ENCODE measurements at regions not wholly inside any gene's neighbourhood (a gene's known extent, or its start where the extent isn't known, plus 50 kb on each side); places are given as distances from the start of the nearest gene placed in this dataset.

- no peak overlapping the region for H2AFZ ChIP-seq (ENCODE audit: low read length)
- H3K18ac ChIP-seq (ENCODE audit: extremely low read depth, low read length), result no peak overlapping the region
- no peak overlapping the region for H3K23ac ChIP-seq (ENCODE audit: insufficient read length)
- no peak overlapping the region for H4K91ac ChIP-seq (replicated peaks; ENCODE audit: insufficient read length, low read length)
- H3K79me2 ChIP-seq (ENCODE audit: control insufficient read depth in 1 of 2, insufficient read depth in 2 of 2, low read length in 2 of 2), result no peaks in the 10 kb centered on the region
- TF ChIP-seq NANOG (IDR thresholded peaks at IDR 0.05; ENCODE audit: insufficient read depth, low read depth, low read length, poor library complexity, severe bottlenecking), result no peak
- TF ChIP-seq, protein P1, sequence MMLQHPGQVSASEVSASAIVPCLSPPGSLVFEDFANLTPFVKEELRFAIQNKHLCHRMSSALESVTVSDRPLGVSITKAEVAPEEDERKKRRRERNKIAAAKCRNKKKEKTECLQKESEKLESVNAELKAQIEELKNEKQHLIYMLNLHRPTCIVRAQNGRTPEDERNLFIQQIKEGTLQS (IDR thresholded peaks at IDR 0.05; ENCODE audit: insufficient read depth, low read depth, low read length), result no peak
- no peak for TF ChIP-seq TAF7 (optimal IDR thresholded peaks at IDR 0.05; ENCODE audit: borderline replicate concordance, low read depth, low read length)
- no peak for TF ChIP-seq GABPA (IDR thresholded peaks at IDR 0.05; ENCODE audit: borderline replicate concordance, insufficient read depth, low read length)
- no peak for TF ChIP-seq POU5F1 (IDR thresholded peaks at IDR 0.05; ENCODE audit: low read depth, low read length)
- TF ChIP-seq TCF12 (IDR thresholded peaks at IDR 0.05; ENCODE audit: low read depth, low read length), result no peak
- TF ChIP-seq SIX5 (IDR thresholded peaks at IDR 0.05; ENCODE audit: low read depth, low read length), result no peak
- TF ChIP-seq, protein P2, sequence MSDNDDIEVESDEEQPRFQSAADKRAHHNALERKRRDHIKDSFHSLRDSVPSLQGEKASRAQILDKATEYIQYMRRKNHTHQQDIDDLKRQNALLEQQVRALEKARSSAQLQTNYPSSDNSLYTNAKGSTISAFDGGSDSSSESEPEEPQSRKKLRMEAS (IDR thresholded peaks at IDR 0.05), result no peak
- no peak for TF ChIP-seq FOSL1 (IDR thresholded peaks at IDR 0.05; ENCODE audit: insufficient read depth, low read depth, low read length)
- no peak for TF ChIP-seq POLR2AphosphoS5 (IDR thresholded peaks at IDR 0.05; ENCODE audit: low read depth, low read length)
- H2BK15ac ChIP-seq (ENCODE audit: low read length), result no peak overlapping the region
- no peak overlapping the region for H2BK120ac ChIP-seq (replicated peaks; ENCODE audit: low read depth, low read length)
- H3K4me2 ChIP-seq (ENCODE audit: insufficient read depth in 1 of 2, low read depth in 2 of 2, low read length in 2 of 2), result no peak overlapping the region
- no peak overlapping the region for H2BK20ac ChIP-seq (ENCODE audit: low read length)
- H3K4me1 ChIP-seq (replicated peaks in 1 of 4; ENCODE audit: control insufficient read depth in 3 of 4, insufficient read depth in 4 of 4, low read length in 3 of 4), result peaks cover 0 to 3% (median 2%) of the 10 kb centered on the region in 4 experiments; a peak in 3 of 7 replicates
- no peak overlapping the region for H3K4me3 ChIP-seq (ENCODE audit: extremely low read depth in 1 of 4, insufficient read depth in 2 of 4, low read depth in 3 of 4, low read length in 4 of 4)
- FAIRE-seq (no peak), DNase-seq (ENCODE audit: low read depth in 1 of 2, low spot score in 2 of 2) (no peak)
- H3K56ac ChIP-seq (replicated peaks; ENCODE audit: insufficient read length, low read depth, low read length), result no peak overlapping the region
- H3K36me3 ChIP-seq (ENCODE audit: control insufficient read depth in 2 of 4, insufficient read depth in 4 of 4, low read length in 3 of 4), result no peaks in the 10 kb centered on the region
- no peak overlapping the region for H3K4ac ChIP-seq (replicated peaks; ENCODE audit: insufficient read length, low read depth, low read length)
- no peak overlapping the region for H2AK5ac ChIP-seq (ENCODE audit: low read depth, low read length)
- no peaks in the 10 kb centered on the region for H3K9me3 ChIP-seq (ENCODE audit: insufficient read depth in 2 of 2, low read depth in 1 of 2, low read length in 1 of 2)
- no peak overlapping the region for H3K9ac ChIP-seq (replicated peaks in 1 of 4; ENCODE audit: extremely low read depth in 1 of 4, low read depth in 3 of 4, low read length in 3 of 4)
- H2BK12ac ChIP-seq (ENCODE audit: low read depth, low read length), result no peak overlapping the region
- H4K5ac ChIP-seq (ENCODE audit: insufficient read length, low read depth, low read length), result no peak overlapping the region
- no peaks in the 10 kb centered on the region for H3K23me2 ChIP-seq (ENCODE audit: low read depth, low read length)
- no peak overlapping the region for H4K8ac ChIP-seq (ENCODE audit: extremely low read depth, insufficient read depth, low read length)
- 84% methylated on average over 2 of the region's 2 CpGs; no CpG with 5 or more reads in 1 of the 2 experiments for WGBS, 2 experiments (ENCODE audit: extremely low coverage in 1 of 2, insufficient coverage in 1 of 2, insufficient read length in 1 of 2, insufficient replicate concordance in 2 of 2, low coverage in 1 of 2, low lambda C conversion rate in 2 of 2, missing lambda C conversion rate in 1 of 2)
- H3K14ac ChIP-seq (ENCODE audit: insufficient read length), result no peak overlapping the region
- no peaks in the 10 kb centered on the region for H3K79me1 ChIP-seq (ENCODE audit: low read depth, low read length)
- no peak overlapping the region for H3K27ac ChIP-seq (ENCODE audit: low read depth, low read length)
- ChIA-PET POLR2A (ENCODE audit: partially characterized antibody) (no interaction called here), CTCF (ENCODE audit: partially characterized antibody) (no interaction called here)
- H2BK5ac ChIP-seq (ENCODE audit: low read depth, low read length), result no peak overlapping the region
- no peaks in the 10 kb centered on the region for H3K27me3 ChIP-seq (replicated peaks in 1 of 4; ENCODE audit: control insufficient read depth in 3 of 4, extremely low read depth in 1 of 4, insufficient read depth in 3 of 4, low read length in 3 of 4)
- H4K20me1 ChIP-seq (replicated peaks in 1 of 2; ENCODE audit: control insufficient read depth in 1 of 2, insufficient read depth in 2 of 2, low read length in 2 of 2), result no peaks in the 10 kb centered on the region
Measured at GRCh38 chr2:164306872-164307271, 314.4 kb downstream of the GRB14 start.

All from H1 (cell line).